ENCODE measurements at regions not wholly inside any gene's neighbourhood (a gene's known extent, or its start where the extent isn't known, plus 50 kb on each side); places are given as distances from the start of the nearest gene placed in this dataset.

DNA sequence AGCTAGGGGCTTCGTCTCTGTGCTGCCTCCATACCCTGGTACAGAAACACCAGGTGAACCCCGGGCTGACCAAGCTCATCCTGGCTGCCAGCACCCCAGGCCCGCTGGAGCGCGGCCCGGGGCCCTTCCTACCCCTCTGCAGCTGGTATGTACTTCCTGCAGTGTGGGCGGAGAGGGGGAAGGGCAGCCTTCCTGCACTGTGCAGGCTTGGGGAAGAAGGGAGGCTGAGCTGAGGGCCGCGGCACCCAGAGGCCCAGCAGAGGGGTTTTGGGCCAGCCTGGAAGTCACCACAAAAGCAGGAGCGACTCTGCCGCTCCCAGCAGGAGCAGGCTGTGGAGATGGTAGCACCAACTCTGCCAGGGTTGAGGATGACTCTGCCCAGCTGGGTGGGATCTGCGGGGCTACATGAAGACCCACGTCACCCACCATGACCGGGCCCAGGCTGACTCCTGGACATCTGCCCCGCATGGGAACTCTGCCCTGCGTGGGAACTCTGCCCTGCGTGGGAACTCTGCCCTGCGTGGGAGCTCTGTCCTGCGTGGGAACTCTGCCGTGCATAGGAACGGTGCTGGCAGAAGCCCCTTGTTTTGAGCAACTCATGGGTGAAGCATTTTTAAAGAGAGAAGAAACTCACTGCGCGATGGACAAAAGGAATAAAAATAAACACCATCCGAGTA, 273.3 kb downstream of the NDUFA10 start:
- peaks cover 3% of the 10 kb centered on the region for H3K27me3 ChIP-seq (ENCODE audit: control insufficient read depth, extremely low read depth, insufficient read depth, low read length)
- no peak for FAIRE-seq
- dilution Hi-C loops (cut with MboI; ENCODE audit: extremely low pct_ligation_motif_present, low sequenced_read_pairs): no loop called here

DNA sequence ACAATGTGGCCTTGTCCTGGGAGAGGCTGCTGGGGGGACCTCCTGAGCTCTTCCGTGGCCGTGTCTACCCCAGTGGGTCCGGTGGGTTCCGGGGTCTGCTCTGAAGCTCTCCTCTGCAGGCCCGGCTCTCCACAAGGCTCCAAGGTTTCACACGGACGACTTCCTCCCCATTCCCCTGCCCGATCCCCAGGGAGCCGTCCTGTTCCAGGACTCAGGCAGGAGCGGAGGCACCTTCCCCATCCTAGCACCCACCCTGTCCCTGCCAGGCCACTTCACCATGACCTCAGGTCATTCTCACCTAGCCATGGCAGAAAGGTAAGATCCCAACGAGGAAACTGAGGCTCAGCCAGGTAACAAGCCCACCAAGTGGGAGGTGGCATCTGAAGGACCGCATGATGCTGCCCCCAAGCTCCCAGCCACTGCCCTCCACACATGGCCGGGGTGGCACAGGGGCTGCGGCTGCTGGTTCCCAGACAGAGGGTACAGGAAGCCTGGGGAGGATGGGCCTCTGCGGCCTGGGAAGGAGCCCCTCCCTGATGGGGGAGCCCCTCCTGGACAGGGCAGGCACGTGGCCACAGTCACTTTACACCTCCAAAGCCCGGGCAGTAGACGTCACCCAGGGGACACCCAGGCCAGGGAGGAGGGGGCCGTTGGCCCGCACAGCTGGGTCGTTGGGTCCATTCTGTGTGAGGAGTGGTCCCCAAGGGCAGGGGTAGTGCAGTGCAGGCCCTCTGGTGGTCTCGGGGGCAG, 274.0 kb downstream of the NDUFA10 start:
- no peak for TF ChIP-seq EZH2 (IDR thresholded peaks at IDR 0.05; ENCODE audit: low read length)
- TF ChIP-seq, protein P1, sequence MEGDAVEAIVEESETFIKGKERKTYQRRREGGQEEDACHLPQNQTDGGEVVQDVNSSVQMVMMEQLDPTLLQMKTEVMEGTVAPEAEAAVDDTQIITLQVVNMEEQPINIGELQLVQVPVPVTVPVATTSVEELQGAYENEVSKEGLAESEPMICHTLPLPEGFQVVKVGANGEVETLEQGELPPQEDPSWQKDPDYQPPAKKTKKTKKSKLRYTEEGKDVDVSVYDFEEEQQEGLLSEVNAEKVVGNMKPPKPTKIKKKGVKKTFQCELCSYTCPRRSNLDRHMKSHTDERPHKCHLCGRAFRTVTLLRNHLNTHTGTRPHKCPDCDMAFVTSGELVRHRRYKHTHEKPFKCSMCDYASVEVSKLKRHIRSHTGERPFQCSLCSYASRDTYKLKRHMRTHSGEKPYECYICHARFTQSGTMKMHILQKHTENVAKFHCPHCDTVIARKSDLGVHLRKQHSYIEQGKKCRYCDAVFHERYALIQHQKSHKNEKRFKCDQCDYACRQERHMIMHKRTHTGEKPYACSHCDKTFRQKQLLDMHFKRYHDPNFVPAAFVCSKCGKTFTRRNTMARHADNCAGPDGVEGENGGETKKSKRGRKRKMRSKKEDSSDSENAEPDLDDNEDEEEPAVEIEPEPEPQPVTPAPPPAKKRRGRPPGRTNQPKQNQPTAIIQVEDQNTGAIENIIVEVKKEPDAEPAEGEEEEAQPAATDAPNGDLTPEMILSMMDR (optimal IDR thresholded peaks at IDR 0.05 in 1 of 3, IDR thresholded peaks at IDR 0.05 in 1 of 3, conservative IDR thresholded peaks at IDR 0.05 in 1 of 3; ENCODE audit: extremely low read depth in 1 of 3, insufficient read depth in 2 of 3, low read length in 3 of 3): no peak
- Histone ChIP-seq H3K9me1 (ENCODE audit: control insufficient read depth, extremely low read depth, insufficient read depth, low read length) (no peaks in the 10 kb centered on the region), H3K9me3 (ENCODE audit: control insufficient read depth, low read depth, low read length) (no peaks in the 10 kb centered on the region), H3K27me3 (ENCODE audit: control insufficient read depth, extremely low read depth, insufficient read depth, low read length) (peaks cover 5% of the 10 kb centered on the region), H3K36me3 (ENCODE audit: control insufficient read depth in 2 of 2, extremely low read depth in 1 of 2, insufficient read depth in 2 of 2, low read length in 2 of 2) (no peaks in the 10 kb centered on the region), H3K4me2 (ENCODE audit: control insufficient read depth, extremely low read depth, insufficient read depth, low read depth, low read length) (no peak overlapping the region), H3K4me1 (ENCODE audit: control insufficient read depth, extremely low read depth, insufficient read depth, low read length) (no peaks in the 10 kb centered on the region), H3K9ac (ENCODE audit: control insufficient read depth, extremely low read depth, insufficient read depth, low read length) (no peak overlapping the region), H2AFZ (ENCODE audit: control insufficient read depth, low read length) (no peak overlapping the region), H3K79me2 (ENCODE audit: control insufficient read depth, insufficient read depth, low read length) (no peaks in the 10 kb centered on the region), H3K27ac (ENCODE audit: control insufficient read depth, insufficient read depth, low read length) (no peak overlapping the region), H4K20me1 (ENCODE audit: control insufficient read depth, extremely low read depth, insufficient read depth, low read length) (no peaks in the 10 kb centered on the region), H3K4me3 (ENCODE audit: control insufficient read depth in 2 of 3, extremely low read depth in 1 of 3, insufficient read depth in 2 of 3, low read depth in 1 of 3, low read length in 3 of 3) (no peak overlapping the region)
- DNase-seq (ENCODE audit: low read depth, low spot score): no peak
- FAIRE-seq: no peak
- dilution Hi-C loops (cut with MboI; ENCODE audit: extremely low pct_ligation_motif_present, low sequenced_read_pairs): no loop called here

More for the DNA sequence above, 273.3 kb downstream of the NDUFA10 start:
- DNase-seq (ENCODE audit: low read depth, low spot score): no peak
- Histone ChIP-seq H3K4me3 (ENCODE audit: control insufficient read depth in 2 of 3, extremely low read depth in 1 of 3, insufficient read depth in 2 of 3, low read depth in 1 of 3, low read length in 3 of 3) (no peak overlapping the region), H3K9me3 (ENCODE audit: control insufficient read depth, low read depth, low read length) (no peaks in the 10 kb centered on the region), H3K4me2 (ENCODE audit: control insufficient read depth, extremely low read depth, insufficient read depth, low read depth, low read length) (no peak overlapping the region), H4K20me1 (ENCODE audit: control insufficient read depth, extremely low read depth, insufficient read depth, low read length) (no peaks in the 10 kb centered on the region), H3K9ac (ENCODE audit: control insufficient read depth, extremely low read depth, insufficient read depth, low read length) (no peak overlapping the region), H3K9me1 (ENCODE audit: control insufficient read depth, extremely low read depth, insufficient read depth, low read length) (no peaks in the 10 kb centered on the region), H3K4me1 (ENCODE audit: control insufficient read depth, extremely low read depth, insufficient read depth, low read length) (no peaks in the 10 kb centered on the region), H3K36me3 (ENCODE audit: control insufficient read depth in 2 of 2, extremely low read depth in 1 of 2, insufficient read depth in 2 of 2, low read length in 2 of 2) (no peaks in the 10 kb centered on the region), H3K79me2 (ENCODE audit: control insufficient read depth, insufficient read depth, low read length) (no peaks in the 10 kb centered on the region), H3K27ac (ENCODE audit: control insufficient read depth, insufficient read depth, low read length) (no peak overlapping the region), H2AFZ (ENCODE audit: control insufficient read depth, low read length) (no peak overlapping the region)
- TF ChIP-seq, protein P1 (optimal IDR thresholded peaks at IDR 0.05 in 1 of 3, IDR thresholded peaks at IDR 0.05 in 1 of 3, conservative IDR thresholded peaks at IDR 0.05 in 1 of 3; ENCODE audit: extremely low read depth in 1 of 3, insufficient read depth in 2 of 3, low read length in 3 of 3): no peak
- no peak for TF ChIP-seq EZH2 (IDR thresholded peaks at IDR 0.05; ENCODE audit: low read length)

All from keratinocyte (primary cell).